IMR-90 (cell line): ENCODE measurements at regions not wholly inside any gene's neighbourhood (a gene's known extent, or its start where the extent isn't known, plus 50 kb on each side); places are given as distances from the start of the nearest gene placed in this dataset.

Experiments used
- CEBPB ChIP-seq: IDR thresholded peaks from 2 replicates; pipeline ENCODE4 v1.6.1; 2012; ENCODE audit warnings: low read depth, low read length, improper control_type of control experiment
- CTCF ChIP-seq: conservative IDR thresholded peaks from 2 replicates; pipeline ENCODE4 v1.5.1; 2012; ENCODE audit warnings: mild to moderate bottlenecking, low read depth, low read length, improper control_type of control experiment
- POLR2A ChIP-seq: IDR thresholded peaks from 2 replicates; pipeline ENCODE4 v1.6.1; 2012; ENCODE audit warnings: mild to moderate bottlenecking, low read depth, low read length

- TF ChIP-seq CTCF (no peak), POLR2A (no peak), CEBPB (no peak)
Measured at GRCh38 chr1:42055061-42055460, 98.1 kb upstream of the GUCA2B start.
